ENCODE measurements at regions not wholly inside any gene's neighbourhood (a gene's known extent, or its start where the extent isn't known, plus 50 kb on each side); places are given as distances from the start of the nearest gene placed in this dataset.
"Not testable (repeated sequence)": the region's sequence is repeated elsewhere in the genome, so short reads cannot be mapped to it uniquely, and the experiment has no call there.

- no peak for DNase-seq (ENCODE audit: low spot score)
- intact Hi-C loops (cut with DNase I): no loop called here
Observed at GRCh38 chr12:11973396-11973795, 97.3 kb upstream of the BCL2L14 start.

- intact Hi-C loops (cut with DNase I): no loop called here
- DNase-seq (ENCODE audit: low spot score): no peak
Observed at GRCh38 chr12:11976005-11976404, 94.7 kb upstream of the BCL2L14 start.

- intact Hi-C loops (cut with DNase I): no loop called here
- no peak for DNase-seq (ENCODE audit: low spot score)
Observed at GRCh38 chr12:11978726-11979384, 91.9 kb upstream of the BCL2L14 start.

GRCh38 chr12:11980115-11980514, 90.6 kb upstream of the BCL2L14 start:
- intact Hi-C loops (cut with DNase I): no loop called here
- DNase-seq (ENCODE audit: low spot score): no peak

- DNase-seq (ENCODE audit: low spot score): no peak
- intact Hi-C loops (cut with DNase I): no loop called here
Observed at GRCh38 chr12:11981121-11981733, 89.5 kb upstream of the BCL2L14 start.

- DNase-seq (ENCODE audit: low spot score): no peak
- intact Hi-C loops (cut with DNase I): no loop called here
Observed at GRCh38 chr12:11984417-11984816, 86.3 kb upstream of the BCL2L14 start.

- intact Hi-C loops (cut with DNase I): no loop called here
- no peak for DNase-seq (ENCODE audit: low spot score)
Observed at GRCh38 chr12:11986165-11986564, 84.6 kb upstream of the BCL2L14 start.

GRCh38 chr12:11987901-11988300, 82.8 kb upstream of the BCL2L14 start:
- no peak for DNase-seq (ENCODE audit: low spot score)
- intact Hi-C loops (cut with DNase I): no loop called here

GRCh38 chr12:11991604-11992003, 79.1 kb upstream of the BCL2L14 start:
- intact Hi-C loops (cut with DNase I): no loop called here
- no peak for DNase-seq (ENCODE audit: low spot score)

- intact Hi-C loops (cut with DNase I): no loop called here
- no peak for DNase-seq (ENCODE audit: low spot score)
Observed at GRCh38 chr12:11992515-11992914, 78.2 kb upstream of the BCL2L14 start.

- intact Hi-C loops (cut with DNase I); DNase-seq (ENCODE audit: low spot score): not testable (repeated sequence)
Observed at GRCh38 chr12:11998307-11998943, 72.3 kb upstream of the BCL2L14 start.

GRCh38 chr12:11998944-11999315, 71.8 kb upstream of the BCL2L14 start:
- no peak for DNase-seq (ENCODE audit: low spot score)
- intact Hi-C loops (cut with DNase I): no loop called here

- DNase-seq (ENCODE audit: low spot score): no peak
- intact Hi-C loops (cut with DNase I): no loop called here
Observed at GRCh38 chr12:12003609-12004008, 67.1 kb upstream of the BCL2L14 start.

- intact Hi-C loops (cut with DNase I): no loop called here
- no peak for DNase-seq (ENCODE audit: low spot score)
Observed at GRCh38 chr12:12004524-12004923, 66.2 kb upstream of the BCL2L14 start.

GRCh38 chr12:12007001-12007712, 63.6 kb upstream of the BCL2L14 start:
- intact Hi-C loops (cut with DNase I): no loop called here
- no peak for DNase-seq (ENCODE audit: low spot score)

GRCh38 chr12:12007713-12008231, 63.0 kb upstream of the BCL2L14 start:
- no peak for DNase-seq (ENCODE audit: low spot score)
- intact Hi-C loops (cut with DNase I): no loop called here

GRCh38 chr12:12008232-12008850, 62.4 kb upstream of the BCL2L14 start:
- intact Hi-C loops (cut with DNase I): no loop called here

GRCh38 chr12:12008931-12009611, 61.7 kb upstream of the BCL2L14 start:
- intact Hi-C loops (cut with DNase I): no loop called here

More at GRCh38 chr12:12008232-12008850, 62.4 kb upstream of the BCL2L14 start:
- DNase-seq (ENCODE audit: low spot score): no peak

GRCh38 chr12:12009749-12010276, 60.9 kb upstream of the BCL2L14 start:
- DNase-seq (ENCODE audit: low spot score); intact Hi-C loops (cut with DNase I): not testable (repeated sequence)

More at GRCh38 chr12:12008931-12009611, 61.7 kb upstream of the BCL2L14 start:
- no peak for DNase-seq (ENCODE audit: low spot score)

All from posterior vena cava (tissue), 2 donors.